ENCODE measurements at regions not wholly inside any gene's neighbourhood (a gene's known extent, or its start where the extent isn't known, plus 50 kb on each side); places are given as distances from the start of the nearest gene placed in this dataset.

DNA sequence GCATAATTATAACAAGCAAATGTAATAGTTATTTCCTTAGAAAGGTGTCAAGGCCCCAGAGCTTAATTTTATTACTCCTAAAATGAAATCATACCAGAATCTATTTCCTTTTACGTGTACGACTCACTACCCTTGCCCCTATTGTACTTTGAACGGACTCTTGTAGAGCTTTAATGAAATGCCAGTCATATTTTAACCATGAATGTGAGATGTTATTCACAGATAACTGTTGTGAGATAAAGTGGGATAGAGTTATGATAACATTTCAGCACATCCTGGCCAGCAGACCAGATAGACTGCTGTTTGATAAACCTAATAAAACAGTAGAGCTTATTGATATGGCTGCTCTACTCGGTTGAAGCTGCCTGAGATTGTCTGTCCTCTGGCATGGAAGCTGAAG, 500.8 kb upstream of the PBX1 start:
- TF ChIP-seq GATA2 (IDR thresholded peaks at IDR 0.05; ENCODE audit: low read depth, low read length) (no peak), GATA3 (IDR thresholded peaks at IDR 0.05; ENCODE audit: low read depth, low read length) (no peak)
